CD4-positive, alpha-beta T cell treated with Interleukin-6 at 100 ng/mL for 8 hours (primary cell): ENCODE measurements at regions not wholly inside any gene's neighbourhood (a gene's known extent, or its start where the extent isn't known, plus 50 kb on each side); places are given as distances from the start of the nearest gene placed in this dataset.

ENCODE experiments used
- DNase-seq: peaks from one replicate; pipeline ENCODE4 v3.0.0-alpha.2; 2020; ENCODE audit warnings: mixed read lengths, low spot score

- DNase-seq = peak; percentile 31
Observed at GRCh38 chr6:166106076-166106686, 61.5 kb downstream of the TBXT start.

DNA sequence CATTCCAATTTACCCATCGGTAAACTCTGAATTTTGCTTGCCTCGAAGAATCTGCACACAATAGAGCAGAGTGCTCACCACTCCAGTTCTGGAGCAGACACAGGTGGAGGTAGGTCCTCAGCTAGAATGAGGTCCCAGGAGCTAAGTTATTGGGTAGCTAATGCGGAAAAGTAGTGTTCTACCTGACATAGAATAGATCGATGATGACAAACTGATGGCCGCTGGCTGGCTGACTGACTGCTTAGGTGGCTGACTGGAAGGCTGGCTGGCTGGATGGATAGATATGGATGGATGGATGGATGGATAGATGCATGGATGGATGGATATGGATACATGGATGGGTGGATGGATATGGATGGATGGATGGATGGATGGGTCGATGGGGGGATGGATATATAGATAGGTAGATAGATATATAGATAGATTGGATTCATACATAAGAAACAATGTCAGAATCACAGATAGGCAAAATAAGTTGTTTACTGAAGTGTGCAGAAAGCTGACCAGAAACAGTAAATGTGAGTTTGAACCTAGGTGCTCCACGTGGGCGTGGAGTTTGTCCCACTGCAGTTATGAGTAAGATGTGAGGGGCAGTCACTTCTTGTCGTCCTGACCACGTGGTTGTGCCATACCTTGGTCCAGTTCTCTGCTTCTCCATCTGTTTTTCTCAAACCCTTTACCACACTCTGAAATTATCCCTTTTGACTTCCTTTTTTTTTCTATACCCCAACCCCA, 62.1 kb downstream of the TBXT start:
- no peak for DNase-seq

GRCh38 chr6:166104872-166105271, 62.8 kb downstream of the TBXT start:
- no peak for DNase-seq

DNA sequence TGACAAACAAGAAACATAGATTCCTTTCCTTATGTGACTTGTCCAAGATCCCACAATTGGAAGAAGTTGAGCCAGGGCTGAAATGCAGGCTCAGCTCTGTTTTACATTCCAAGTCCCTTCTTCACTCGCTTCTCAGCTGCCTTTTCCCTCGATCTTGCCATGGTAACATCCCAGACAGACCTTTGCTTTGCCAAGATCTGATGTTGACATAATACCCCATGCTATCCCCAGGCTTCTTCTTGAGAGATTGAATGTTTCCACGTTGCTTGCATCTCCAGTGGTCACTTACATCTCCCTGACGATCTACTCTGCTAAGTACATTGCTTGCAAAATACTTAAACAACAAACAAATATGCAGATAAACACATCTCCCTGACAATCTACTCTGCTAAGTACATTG, 63.5 kb downstream of the TBXT start:
- no peak for DNase-seq

DNA sequence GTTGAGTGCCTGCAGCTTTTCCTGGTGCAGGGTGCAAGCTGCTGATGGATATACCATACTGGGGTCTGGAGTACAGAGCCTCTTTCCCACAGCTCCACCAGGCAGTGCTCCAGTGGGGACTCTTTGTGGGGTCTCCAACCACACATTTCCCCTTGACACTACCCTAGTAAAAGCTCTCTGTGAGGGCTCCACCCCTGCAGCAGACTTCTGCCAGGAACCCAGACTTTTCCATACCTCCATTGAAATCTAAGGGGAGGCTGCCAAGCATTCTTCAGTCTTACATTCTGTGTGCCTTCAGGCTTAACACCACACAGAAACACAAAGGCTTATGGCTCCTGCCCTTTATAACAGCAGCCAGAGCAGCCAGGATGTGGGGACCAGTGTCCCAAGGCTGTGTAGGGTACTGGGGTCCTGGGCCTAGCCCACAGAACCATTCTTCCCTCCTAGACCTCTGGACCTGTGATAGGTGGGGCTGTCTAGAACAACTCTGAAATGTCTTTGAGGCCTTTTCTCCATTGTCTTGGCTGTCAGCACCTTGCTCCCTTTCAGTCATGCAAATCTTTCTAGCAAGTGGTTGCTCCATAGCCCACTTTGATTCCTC, 65.7 kb downstream of the TBXT start:
- DNase-seq = no peak

DNA sequence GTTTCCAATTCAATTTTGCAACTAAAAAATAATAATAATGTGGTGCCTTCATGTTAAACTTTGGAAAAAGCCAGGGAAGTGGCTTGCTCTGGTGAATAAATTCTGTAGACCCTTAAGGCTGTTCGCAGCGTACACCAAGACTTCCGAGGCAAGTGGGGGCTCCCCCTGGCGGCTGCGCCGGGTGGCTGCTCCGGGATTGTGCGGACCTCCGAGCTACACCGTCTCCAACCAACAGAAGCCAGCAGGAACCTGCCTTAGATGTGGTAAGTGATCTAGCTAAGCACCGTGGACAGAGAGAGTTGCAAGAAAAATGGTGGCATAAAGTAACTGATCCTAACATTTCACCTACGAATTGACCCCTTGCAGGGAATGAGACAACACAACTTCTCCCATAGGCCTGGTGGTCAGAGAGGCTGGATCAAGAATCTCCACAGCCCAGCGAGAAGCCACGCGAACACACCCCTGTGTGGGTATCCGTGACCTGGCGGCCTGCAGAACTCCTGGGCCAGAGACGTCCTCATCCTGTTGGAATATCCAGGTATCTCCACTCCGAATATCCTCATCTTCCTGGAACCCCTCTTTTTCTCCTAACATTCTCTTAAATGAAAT, 69.6 kb downstream of the TBXT start:
- peak; percentile 30 for DNase-seq

- no peak for DNase-seq
Observed at GRCh38 chr6:166087852-166088251, 79.8 kb downstream of the TBXT start.

DNA sequence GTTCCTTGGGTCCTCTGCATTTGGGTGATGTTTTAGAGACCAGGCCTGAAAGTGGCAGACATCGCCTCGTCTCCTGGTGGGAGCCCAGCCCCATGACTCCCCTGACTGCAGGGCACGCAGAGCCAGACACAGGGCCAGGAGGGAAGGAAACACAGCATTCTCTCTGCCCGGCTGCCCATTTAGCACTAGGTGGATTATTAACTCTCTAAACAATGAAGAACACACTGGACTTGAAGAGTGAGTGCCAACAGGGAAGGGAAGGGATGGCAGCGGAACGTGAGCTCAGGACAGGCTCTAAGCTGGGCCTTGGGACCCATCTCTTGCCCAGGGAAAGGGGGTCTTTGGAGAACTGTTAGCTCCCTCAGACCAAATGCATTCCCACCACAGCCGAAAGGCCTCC, 80.4 kb downstream of the TBXT start:
- no peak for DNase-seq

- DNase-seq = no peak
Observed at GRCh38 chr6:166085500-166085899, 82.2 kb downstream of the TBXT start.

GRCh38 chr6:166084951-166085350, 82.7 kb downstream of the TBXT start:
- DNase-seq = no peak

DNA sequence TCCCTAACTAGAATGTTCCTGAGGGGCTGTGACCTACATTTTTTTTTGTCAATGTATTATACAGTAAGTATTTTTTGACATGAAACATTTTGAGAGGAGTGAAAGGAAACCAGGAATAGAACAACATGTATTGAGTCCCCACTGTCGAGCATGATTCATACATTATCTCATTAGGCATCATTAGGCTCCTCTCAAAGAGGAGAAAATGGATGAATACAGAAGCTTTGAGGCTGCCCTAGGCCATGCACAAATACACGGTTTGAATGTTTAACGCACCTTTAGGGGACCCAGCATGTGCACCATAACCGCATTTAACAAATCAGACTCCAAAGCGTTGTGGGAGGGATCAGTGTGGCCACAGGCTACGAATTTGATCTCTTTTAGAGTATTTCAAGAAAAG, 87.8 kb downstream of the TBXT start:
- no peak for DNase-seq

- DNase-seq = no peak
Observed at GRCh38 chr6:166078294-166078693, 89.4 kb downstream of the TBXT start.

- no peak for DNase-seq
Observed at GRCh38 chr6:166076625-166077024, 91.0 kb downstream of the TBXT start.

- DNase-seq = no peak
Observed at GRCh38 chr6:166075925-166076324, 91.7 kb downstream of the TBXT start.

DNA sequence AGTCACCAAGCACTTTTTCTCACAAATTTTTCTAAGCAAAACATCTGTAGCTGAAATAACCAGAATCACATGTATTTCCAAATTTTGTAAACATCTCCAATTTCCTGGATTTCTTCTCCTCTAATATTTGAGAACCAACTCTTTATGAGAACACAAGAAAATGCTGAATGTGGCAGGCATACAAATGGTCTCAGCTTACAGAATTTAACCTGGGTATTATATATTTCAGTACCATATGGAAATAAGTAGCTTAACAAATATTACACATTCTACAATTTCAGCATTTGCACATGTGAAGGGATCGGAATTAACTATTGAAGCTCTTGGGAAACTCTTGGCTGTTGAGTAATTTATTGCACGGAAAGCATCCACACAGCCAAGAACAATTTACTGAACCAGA, 92.5 kb downstream of the TBXT start:
- DNase-seq = no peak

DNA sequence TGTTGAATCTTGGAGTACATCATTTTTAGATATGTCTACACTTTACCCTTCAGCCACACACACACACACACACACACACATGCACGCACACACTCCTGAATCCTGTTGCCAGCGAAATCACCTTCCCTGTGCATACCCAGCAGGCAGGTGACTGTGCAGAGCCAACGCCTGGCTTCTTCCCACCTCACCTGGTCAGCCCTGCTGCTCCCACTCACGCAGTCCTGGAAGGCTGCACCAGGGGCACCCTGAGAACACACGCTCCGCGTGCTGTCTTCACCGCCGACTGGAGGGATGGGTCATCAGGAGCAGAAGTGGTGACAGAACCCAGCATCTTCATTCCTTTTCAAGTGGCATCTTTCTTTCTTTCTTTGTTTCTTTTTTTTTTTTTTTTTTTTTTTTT, 94.6 kb downstream of the TBXT start:
- no peak for DNase-seq

- DNase-seq = no peak
Observed at GRCh38 chr6:166068768-166069167, 98.9 kb downstream of the TBXT start.

DNA sequence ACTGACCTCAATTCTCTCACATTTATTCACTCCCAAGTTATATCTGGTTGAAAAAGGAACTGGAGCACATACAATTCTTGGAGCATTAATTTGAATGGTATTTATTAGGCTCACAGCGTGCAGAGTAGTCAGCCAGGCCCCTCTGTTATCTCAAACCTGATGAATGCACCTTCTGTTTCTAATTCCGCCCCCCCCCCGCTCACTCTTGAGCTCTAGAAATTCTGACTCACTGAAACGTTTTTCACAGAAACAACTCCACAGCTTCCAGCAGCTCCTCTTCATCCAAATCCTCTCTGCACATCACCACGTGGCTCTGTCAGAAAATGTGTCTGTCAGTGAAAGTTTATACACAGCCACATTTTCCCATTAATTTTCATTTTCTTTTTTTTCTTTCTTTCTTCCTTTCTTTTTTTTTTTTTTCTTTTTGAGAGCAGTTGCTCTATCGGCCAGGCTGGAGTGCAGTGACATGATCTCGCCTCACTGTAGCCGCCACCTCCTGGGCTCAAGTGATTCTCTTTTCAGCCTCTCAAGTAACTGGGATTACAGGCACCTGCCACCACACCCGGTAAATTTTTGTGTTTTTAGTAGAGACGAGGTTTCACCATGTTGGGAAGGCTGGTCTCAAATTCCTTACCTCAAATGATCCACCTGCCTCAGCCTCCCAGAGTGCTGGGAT, 109.4 kb downstream of the TBXT start:
- no peak for DNase-seq

- no peak for DNase-seq
Observed at GRCh38 chr6:166057431-166057830, 110.2 kb downstream of the TBXT start.

DNA sequence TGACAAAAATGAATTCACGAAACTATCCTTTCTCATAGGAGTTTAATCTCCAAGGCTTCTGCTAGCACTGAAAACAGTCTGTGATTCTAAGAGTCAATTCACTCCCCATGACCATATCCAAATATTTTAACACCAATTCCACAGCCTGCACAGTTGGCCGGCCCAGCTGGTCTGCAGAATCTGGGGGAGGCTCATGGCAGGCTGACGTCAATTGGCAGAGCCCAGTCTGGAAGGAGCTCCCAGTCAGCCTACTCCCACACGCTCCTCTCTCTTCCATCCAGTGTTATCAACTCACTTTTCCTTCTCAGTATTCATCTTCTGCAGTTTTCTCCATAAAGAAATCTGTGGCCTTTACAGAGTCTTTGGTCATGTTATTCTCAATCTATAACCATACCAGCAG, 111.0 kb downstream of the TBXT start:
- no peak for DNase-seq

GRCh38 chr6:166055801-166056200, 111.8 kb downstream of the TBXT start:
- DNase-seq = no peak

- no peak for DNase-seq
Observed at GRCh38 chr6:166052837-166053236, 114.8 kb downstream of the TBXT start.

DNA sequence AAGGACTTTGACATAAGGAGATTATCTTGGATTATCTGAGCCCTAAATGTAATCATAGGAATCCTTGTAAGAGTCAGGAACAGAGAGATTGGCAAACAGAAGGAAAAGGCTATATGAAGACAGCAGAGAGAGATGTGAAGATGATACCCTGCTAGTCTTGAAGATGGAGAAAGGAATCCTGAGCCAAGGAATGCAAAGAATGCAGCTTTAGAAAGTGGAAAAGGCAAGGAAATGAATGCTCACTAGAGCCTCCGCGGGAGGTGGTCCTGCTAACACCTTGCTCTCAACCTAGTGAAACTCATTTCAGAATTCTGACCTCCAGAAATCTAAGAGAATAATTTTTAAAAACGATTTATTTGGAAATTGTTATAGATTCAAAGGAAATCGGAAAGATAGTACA, 117.1 kb downstream of the TBXT start:
- DNase-seq = no peak
